Cerebellar cortex (tissue), 1 donor: ENCODE measurements at regions not wholly inside any gene's neighbourhood (a gene's known extent, or its start where the extent isn't known, plus 50 kb on each side); places are given as distances from the start of the nearest gene placed in this dataset.
A peak's percentile ranks its signal among the peaks of the same experiment; 100 is the strongest.

Source experiments
- DNase-seq: peaks from one replicate; pipeline ENCODE4 v3.0.0-alpha.2; 2015; ENCODE audit warnings: low spot score

GRCh38 chr18:38923126-38923525 lies 1357.5 kb upstream of the CELF4 start:
- no peak for DNase-seq

GRCh38 chr18:38909972-38910371 lies 1344.4 kb upstream of the CELF4 start:
- no peak for DNase-seq

GRCh38 chr18:38902796-38903195 lies 1337.2 kb upstream of the CELF4 start:
- DNase-seq, result no peak

GRCh38 chr18:38900445-38900844 lies 1334.8 kb upstream of the CELF4 start:
- no peak for DNase-seq

- no peak for DNase-seq
These were observed 1334.4 kb upstream of the CELF4 start for GRCh38 chr18:38900031-38900430.

GRCh38 chr18:38899252-38899651 lies 1333.7 kb upstream of the CELF4 start:
- DNase-seq, result no peak

- no peak for DNase-seq
These were observed 1332.6 kb upstream of the CELF4 start for GRCh38 chr18:38898167-38898566.

GRCh38 chr18:38895560-38895959 lies 1330.0 kb upstream of the CELF4 start:
- DNase-seq, result no peak

GRCh38 chr18:38887671-38888020 lies 1322.0 kb upstream of the CELF4 start:
- DNase-seq, result no peak

- DNase-seq, result no peak
These were observed 1321.5 kb upstream of the CELF4 start for GRCh38 chr18:38886861-38887670.

GRCh38 chr18:38886235-38886634 lies 1320.6 kb upstream of the CELF4 start:
- DNase-seq, result no peak

- peak; percentile 7 for DNase-seq
These were observed 1318.5 kb upstream of the CELF4 start for GRCh38 chr18:38884050-38884449.

- DNase-seq, result no peak
These were observed 1317.5 kb upstream of the CELF4 start for GRCh38 chr18:38883111-38883510.

- no peak for DNase-seq
These were observed 1314.3 kb upstream of the CELF4 start for GRCh38 chr18:38879871-38880270.

- DNase-seq, result no peak
These were observed 1306.7 kb upstream of the CELF4 start for GRCh38 chr18:38872342-38872741.

- DNase-seq, result no peak
These were observed 1303.2 kb upstream of the CELF4 start for GRCh38 chr18:38868757-38869156.

- no peak for DNase-seq
These were observed 1302.1 kb upstream of the CELF4 start for GRCh38 chr18:38867680-38868079.

- no peak for DNase-seq
These were observed 1285.9 kb upstream of the CELF4 start for GRCh38 chr18:38851526-38851925.

- DNase-seq, result no peak
These were observed 1281.7 kb upstream of the CELF4 start for GRCh38 chr18:38847326-38847725.

- DNase-seq, result no peak
These were observed 1277.7 kb upstream of the CELF4 start for GRCh38 chr18:38843291-38843690.

GRCh38 chr18:38826247-38826646 lies 1260.6 kb upstream of the CELF4 start:
- DNase-seq, result no peak

- no peak for DNase-seq
These were observed 1245.6 kb upstream of the CELF4 start for GRCh38 chr18:38811209-38811608.

GRCh38 chr18:38810789-38811188 lies 1245.2 kb upstream of the CELF4 start:
- no peak for DNase-seq

- no peak for DNase-seq
These were observed 1242.3 kb upstream of the CELF4 start for GRCh38 chr18:38807915-38808314.
